ENCODE measurements at regions not wholly inside any gene's neighbourhood (a gene's known extent, or its start where the extent isn't known, plus 50 kb on each side); places are given as distances from the start of the nearest gene placed in this dataset.

DNA sequence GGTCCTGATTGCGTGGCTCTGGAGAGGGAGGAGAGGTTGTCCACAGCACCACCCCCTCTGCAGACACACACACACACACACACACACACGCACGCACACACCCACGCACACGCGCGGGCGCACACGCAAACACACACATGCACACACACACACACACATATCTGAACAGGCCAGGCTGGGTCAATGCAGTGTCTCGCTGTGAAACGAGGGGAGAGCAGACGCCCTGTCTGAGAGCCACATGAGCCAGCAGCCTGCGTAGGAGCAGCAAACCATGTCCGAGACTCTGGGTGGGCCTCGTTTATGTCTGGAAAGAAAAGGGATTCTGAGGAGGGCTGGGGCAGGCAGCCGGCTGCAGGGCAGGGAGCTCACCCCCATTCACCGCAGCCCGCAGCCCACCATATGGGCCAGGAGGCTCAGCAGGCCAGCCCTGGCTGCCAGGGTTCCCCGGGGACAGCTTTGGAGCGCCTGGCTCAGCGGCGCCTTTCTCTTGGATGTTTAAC is 93.3 kb upstream of the TNRC6C start:
- TF ChIP-seq, protein P1, sequence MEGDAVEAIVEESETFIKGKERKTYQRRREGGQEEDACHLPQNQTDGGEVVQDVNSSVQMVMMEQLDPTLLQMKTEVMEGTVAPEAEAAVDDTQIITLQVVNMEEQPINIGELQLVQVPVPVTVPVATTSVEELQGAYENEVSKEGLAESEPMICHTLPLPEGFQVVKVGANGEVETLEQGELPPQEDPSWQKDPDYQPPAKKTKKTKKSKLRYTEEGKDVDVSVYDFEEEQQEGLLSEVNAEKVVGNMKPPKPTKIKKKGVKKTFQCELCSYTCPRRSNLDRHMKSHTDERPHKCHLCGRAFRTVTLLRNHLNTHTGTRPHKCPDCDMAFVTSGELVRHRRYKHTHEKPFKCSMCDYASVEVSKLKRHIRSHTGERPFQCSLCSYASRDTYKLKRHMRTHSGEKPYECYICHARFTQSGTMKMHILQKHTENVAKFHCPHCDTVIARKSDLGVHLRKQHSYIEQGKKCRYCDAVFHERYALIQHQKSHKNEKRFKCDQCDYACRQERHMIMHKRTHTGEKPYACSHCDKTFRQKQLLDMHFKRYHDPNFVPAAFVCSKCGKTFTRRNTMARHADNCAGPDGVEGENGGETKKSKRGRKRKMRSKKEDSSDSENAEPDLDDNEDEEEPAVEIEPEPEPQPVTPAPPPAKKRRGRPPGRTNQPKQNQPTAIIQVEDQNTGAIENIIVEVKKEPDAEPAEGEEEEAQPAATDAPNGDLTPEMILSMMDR (IDR thresholded peaks at IDR 0.05) = no peak
- TF ChIP-seq POLR2A (IDR thresholded peaks at IDR 0.05) (no peak), POLR2AphosphoS5 (IDR thresholded peaks at IDR 0.05; ENCODE audit: insufficient read depth in 1 of 2, low read depth in 1 of 2) (no peak)
- H3K36me3 ChIP-seq = no peaks in the 10 kb centered on the region
- no peaks in the 10 kb centered on the region for H3K9me3 ChIP-seq
- intact Hi-C loops (cut with DNase I) = no loop called here
- peaks cover 5% of the 10 kb centered on the region for H3K4me1 ChIP-seq
- no peak for DNase-seq (ENCODE audit: extremely low spot score in 2 of 2)
- no peaks in the 10 kb centered on the region for H3K27me3 ChIP-seq
- no peak overlapping the region for H3K27ac ChIP-seq
- no peak overlapping the region for H3K4me3 ChIP-seq

DNA sequence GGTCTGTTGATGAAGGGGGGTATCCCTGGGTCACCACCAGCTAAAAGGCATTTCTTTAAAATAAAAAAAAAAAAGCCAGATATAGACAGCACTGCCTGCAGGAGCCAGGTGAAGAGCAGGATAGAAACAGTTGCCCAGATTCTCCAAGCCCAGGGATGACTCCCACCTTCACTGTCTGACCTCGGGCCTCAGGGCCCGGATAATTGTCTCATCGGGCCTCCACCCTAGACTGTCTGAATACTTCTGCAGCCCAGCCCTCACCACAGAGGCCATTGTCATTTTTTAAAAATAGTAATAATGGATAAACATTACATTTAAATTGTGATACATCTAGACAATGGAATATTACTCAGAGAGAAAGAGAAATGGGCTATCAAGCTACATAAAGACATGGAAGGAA is 92.8 kb upstream of the TNRC6C start:
- H3K4me1 ChIP-seq = peaks cover 5% of the 10 kb centered on the region
- no peak overlapping the region for H3K27ac ChIP-seq
- H3K4me3 ChIP-seq = no peak overlapping the region
- intact Hi-C loops (cut with DNase I) = no loop called here
- no peak for DNase-seq (ENCODE audit: extremely low spot score in 2 of 2)
- H3K27me3 ChIP-seq = no peaks in the 10 kb centered on the region
- H3K36me3 ChIP-seq = no peaks in the 10 kb centered on the region
- H3K9me3 ChIP-seq = no peaks in the 10 kb centered on the region
- TF ChIP-seq POLR2A (IDR thresholded peaks at IDR 0.05) (no peak), POLR2AphosphoS5 (IDR thresholded peaks at IDR 0.05; ENCODE audit: insufficient read depth in 1 of 2, low read depth in 1 of 2) (no peak)
- TF ChIP-seq, protein P1 (IDR thresholded peaks at IDR 0.05) = no peak

DNA sequence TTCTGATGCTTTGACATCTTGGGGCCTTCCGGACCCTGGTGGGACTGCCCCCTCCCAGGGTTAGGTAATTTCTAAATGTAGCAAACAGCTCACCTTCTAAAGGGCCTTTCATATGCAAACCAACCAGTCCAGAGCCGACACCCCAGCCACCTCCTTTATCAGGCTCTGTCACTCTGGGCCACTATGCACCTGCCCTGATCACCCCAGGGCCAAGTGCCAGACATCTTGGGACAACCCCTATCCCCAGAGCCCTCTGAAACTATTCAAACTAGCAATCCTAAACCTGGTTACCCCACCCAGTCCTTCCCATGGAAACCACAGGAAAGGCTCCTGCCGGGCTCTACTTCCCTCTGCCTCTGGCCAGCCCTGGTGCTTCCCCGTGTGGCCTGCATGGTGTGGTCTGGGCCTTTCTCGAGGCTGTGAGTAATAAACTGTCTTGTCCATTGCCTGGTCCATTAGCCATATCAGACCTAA is 91.2 kb upstream of the TNRC6C start:
- TF ChIP-seq, protein P1 (IDR thresholded peaks at IDR 0.05) = no peak
- TF ChIP-seq POLR2A (IDR thresholded peaks at IDR 0.05) (no peak), POLR2AphosphoS5 (IDR thresholded peaks at IDR 0.05; ENCODE audit: insufficient read depth in 1 of 2, low read depth in 1 of 2) (no peak)
- Histone ChIP-seq H3K36me3 (no peaks in the 10 kb centered on the region), H3K4me3 (no peak overlapping the region), H3K27me3 (no peaks in the 10 kb centered on the region), H3K4me1 (peaks cover 5% of the 10 kb centered on the region), H3K27ac (no peak overlapping the region), H3K9me3 (no peaks in the 10 kb centered on the region)
- DNase-seq (ENCODE audit: extremely low spot score in 2 of 2) = no peak
- intact Hi-C loops (cut with DNase I) = no loop called here

DNA sequence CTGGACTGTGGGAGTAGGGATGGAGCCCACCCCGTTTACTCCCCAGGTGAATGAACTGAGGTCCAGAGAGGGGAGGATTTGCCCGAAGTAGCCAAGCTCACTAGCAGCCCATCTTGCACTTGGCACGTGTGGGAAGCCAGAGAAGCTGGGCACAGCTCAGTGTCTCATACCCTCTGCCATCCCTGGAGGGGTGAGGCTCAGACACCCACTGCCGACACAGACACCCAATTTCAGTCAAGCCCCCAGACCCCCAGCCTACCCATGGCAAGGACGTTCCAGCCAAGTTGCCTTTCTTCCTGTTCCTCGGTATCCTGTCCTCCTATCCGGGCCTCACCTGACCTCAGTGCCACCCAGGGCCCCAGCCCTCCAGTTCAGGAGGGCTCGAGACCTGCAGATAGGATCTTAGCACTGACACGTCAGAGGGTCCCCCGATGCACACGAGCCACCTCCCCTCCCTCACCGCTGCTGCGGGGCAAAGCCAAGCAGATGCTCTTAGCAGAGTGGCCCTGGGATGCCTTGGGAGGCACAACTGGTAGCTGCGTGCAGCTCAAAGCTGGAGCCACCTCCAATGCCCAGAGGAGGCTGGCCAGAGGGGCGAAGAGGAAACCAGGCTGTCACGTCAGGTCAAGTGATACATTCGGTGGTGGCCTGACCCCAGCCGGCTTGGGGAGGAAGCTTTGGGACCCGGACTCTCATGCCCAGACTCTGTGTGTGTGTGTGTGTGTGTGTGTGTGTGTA is 90.4 kb upstream of the TNRC6C start:
- Histone ChIP-seq H3K4me3 (no peak overlapping the region), H3K9me3 (no peaks in the 10 kb centered on the region), H3K27ac (no peak overlapping the region), H3K36me3 (no peaks in the 10 kb centered on the region), H3K4me1 (peaks cover 5% of the 10 kb centered on the region), H3K27me3 (no peaks in the 10 kb centered on the region)
- TF ChIP-seq POLR2AphosphoS5 (IDR thresholded peaks at IDR 0.05; ENCODE audit: insufficient read depth in 1 of 2, low read depth in 1 of 2) (no peak), POLR2A (IDR thresholded peaks at IDR 0.05) (no peak)
- TF ChIP-seq, protein P1 (IDR thresholded peaks at IDR 0.05) = no peak
- intact Hi-C loops (cut with DNase I) = no loop called here
- no peak for DNase-seq (ENCODE audit: extremely low spot score in 2 of 2)

DNA sequence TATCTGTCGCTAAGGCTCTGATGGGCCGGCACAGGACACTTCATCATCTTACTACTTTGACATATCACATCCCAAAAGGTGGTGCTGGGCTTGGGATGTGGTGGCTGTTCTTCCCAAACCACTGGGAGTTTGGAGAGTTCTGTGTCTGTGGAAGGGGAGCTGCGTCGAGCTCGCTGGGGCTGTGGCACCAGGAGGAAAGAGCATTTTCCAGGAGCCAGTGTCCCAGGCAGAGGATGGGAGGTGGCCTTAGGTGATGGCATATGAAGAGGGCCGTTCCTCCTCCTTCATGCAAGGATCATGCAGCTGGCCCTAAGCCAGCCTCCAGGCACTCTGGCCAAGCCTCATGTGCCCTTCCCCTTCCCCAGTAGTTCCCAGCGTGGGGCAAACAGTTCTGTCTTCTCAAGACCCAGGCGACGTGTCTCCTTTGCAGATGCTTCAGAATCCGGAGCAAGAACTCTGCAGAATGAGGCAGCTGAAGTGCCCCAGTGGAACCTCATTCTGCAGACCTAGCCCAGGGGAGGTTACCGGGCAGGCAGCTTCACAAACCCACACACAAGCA is 89.4 kb upstream of the TNRC6C start:
- no peak for DNase-seq (ENCODE audit: extremely low spot score in 2 of 2)
- TF ChIP-seq POLR2AphosphoS5 (IDR thresholded peaks at IDR 0.05; ENCODE audit: insufficient read depth in 1 of 2, low read depth in 1 of 2) = no peak
- TF ChIP-seq, protein P1 (IDR thresholded peaks at IDR 0.05) = no peak
- TF ChIP-seq POLR2A (IDR thresholded peaks at IDR 0.05) = no peak
- Histone ChIP-seq H3K27me3 (no peaks in the 10 kb centered on the region), H3K36me3 (no peaks in the 10 kb centered on the region), H3K4me1 (peaks cover 2% of the 10 kb centered on the region), H3K4me3 (no peak overlapping the region), H3K27ac (no peak overlapping the region), H3K9me3 (no peaks in the 10 kb centered on the region)
- intact Hi-C loops (cut with DNase I) = no loop called here

Measured in vagina (tissue), 2 donors.